Esophagus muscularis mucosa (tissue), 3 donors: ENCODE measurements at regions not wholly inside any gene's neighbourhood (a gene's known extent, or its start where the extent isn't known, plus 50 kb on each side); places are given as distances from the start of the nearest gene placed in this dataset.

ENCODE experiments used
- CTCF ChIP-seq, 3 experiments: fragments of 200-600 bp in 2 of 3; fragments of 450-650 bp in 1 of 3; sonication (generic) in 2 of 3; IDR thresholded peaks; one replicate each; pipeline ENCODE4 v1.5.1; 2017 to 2019; ENCODE audit warnings: antibody characterized with exemption in 3 of 3, mild to moderate bottlenecking in 2 of 3, moderate library complexity in 1 of 3
- POLR2A ChIP-seq: fragments of 450-650 bp; IDR thresholded peaks from one replicate; pipeline ENCODE4 v1.6.1; 2017; ENCODE audit warnings: antibody characterized with exemption, moderate library complexity, mild to moderate bottlenecking, low read depth
- POLR2AphosphoS5 ChIP-seq, 2 donors: sonication (generic); formaldehyde crosslinking; IDR thresholded peaks; one replicate each; pipeline ENCODE4 v1.6.1; 2017; ENCODE audit warnings: antibody characterized with exemption in 2 of 2

GRCh38 chr9:33709269-33709668 lies 86.1 kb upstream of the PRSS3 start:
- no peak for TF ChIP-seq POLR2A
- TF ChIP-seq CTCF (IDR thresholded peaks at IDR 0.05) = no peak
- TF ChIP-seq POLR2AphosphoS5 (IDR thresholded peaks at IDR 0.05) = no peak
